NCI-H2171 (cell line): ENCODE measurements at regions not wholly inside any gene's neighbourhood (a gene's known extent, or its start where the extent isn't known, plus 50 kb on each side); places are given as distances from the start of the nearest gene placed in this dataset.

ENCODE experiments used
- DNase-seq: peaks from one replicate; lab custom pipeline; 2025; lab: John Stamatoyannopoulos, UW

DNA sequence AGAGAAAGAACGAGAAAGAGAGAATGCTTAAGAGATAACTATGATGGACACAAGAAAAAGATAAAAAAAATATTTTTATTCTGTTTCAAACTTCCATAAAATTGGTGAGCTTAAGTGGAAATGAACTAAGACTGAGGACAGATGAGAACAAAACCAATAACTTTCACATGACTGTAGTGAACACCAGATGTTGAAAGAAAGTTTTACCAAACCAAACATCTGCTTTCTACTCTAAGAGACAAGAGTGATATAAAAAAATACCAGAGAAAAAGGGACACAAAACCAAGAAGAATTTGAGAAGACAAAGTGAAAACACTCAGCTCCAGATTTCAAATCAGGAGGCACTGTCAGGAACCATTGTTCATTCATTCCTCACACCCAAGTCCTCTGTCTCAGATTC, 147.9 kb downstream of the IMPG2 start:
- no peak for DNase-seq

DNA sequence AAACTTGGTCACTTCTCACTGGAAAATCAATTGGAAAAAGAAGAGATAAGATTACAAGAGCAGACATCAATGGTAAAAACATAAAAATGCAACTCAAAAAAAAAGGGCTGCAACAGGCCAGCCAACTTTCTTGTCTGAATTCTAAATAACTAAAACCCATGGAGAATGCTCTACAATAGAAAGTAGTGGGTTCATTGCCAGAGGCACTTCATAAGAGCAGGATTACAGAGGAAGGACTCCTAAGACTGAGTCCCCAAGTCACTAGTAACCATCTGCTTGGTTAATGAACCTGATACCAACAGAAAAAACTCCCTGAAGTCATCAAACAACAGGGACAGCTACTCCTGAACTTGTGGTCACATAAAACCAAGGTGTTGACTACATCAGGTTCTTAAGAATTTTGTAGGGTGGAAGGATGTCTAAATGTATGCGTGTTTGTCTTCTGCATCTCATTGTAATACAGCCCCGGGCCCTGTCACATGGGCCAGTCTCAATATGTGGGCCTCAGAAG, 148.6 kb downstream of the IMPG2 start:
- no peak for DNase-seq

DNA sequence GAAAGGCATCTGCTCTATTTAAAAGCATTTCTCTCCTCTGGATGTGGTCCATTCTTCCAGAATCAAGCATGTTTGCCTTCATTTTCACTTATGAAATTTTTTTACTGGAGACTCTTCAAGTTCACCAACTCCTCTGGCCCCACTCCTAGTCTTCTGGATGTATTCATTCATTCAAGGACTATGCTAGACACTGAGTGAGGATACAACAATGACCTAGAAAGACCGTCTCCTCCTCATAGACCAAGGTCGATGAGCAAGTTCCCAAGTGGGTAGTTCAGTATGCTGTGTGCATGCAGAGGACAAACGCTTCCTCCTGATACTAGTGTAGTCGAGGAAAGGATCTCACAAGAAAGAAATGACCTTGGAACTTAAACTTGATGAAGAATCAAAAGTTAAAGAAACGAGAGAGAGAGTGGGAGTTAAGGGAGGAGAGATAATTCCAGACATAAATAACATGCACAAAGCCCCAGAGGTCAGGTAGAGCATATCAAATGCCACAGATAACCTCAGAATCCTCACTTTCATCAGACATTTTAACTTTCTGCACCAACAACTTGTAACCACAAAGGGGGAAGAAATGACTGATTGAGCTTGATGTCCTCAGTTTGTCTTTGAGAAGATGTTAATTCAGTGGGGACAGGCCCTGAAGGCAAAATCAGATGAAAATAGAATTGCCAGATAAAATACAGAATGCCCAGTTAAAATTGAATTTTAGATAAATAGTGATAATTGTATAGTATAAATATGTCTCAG, 149.4 kb downstream of the IMPG2 start:
- DNase-seq, result no peak

DNA sequence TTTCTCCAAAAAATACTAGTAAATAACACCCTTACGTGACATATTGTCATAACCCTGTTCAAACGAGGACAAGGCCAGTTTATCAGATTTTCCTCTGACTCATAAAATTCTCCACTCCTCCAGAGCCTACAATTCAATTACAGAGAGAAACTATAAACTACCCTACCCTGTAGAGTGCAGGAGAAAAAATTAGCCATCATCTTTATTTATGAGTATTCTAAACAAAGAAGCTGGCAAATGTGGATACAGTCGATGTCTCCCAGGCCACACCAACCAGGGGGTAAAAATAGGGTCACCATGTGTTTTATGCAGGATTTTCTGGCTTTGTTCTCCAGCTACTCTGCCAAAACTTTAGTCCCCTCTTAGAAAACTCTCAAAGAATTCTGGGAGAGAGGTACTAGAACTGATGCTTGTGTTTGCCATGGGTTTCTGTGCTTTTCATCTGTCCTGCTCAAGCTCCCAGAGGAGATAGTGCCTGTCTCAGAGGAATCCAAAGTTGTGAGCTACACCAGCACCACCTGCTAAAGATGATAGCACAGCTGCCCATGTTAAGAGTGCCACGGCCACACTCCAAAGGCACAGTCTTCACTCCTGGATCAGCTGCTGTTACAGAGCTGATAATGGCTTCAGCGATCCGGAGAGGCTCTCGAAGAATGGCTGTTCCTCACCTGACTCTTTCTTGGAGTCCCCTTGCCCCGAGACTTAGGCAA, 150.2 kb downstream of the IMPG2 start:
- DNase-seq, result no peak

DNA sequence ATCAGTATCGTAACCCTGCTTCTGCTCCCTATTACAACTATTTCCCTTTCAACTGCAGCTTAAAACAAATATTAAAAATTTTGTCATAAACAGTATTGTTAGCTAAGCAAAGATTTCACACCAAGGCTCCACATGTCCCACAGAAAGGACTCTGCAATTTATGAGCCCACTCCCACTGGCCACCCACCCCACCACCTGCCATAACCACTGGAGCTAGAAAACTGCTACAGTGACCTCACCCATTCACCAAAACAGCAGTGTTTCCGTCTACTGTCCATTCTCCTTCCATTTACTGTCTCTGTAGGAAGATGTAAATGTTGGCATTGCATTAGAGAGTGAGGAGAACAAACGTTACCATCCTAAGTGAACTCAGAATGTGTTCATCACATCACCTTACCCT, 150.9 kb downstream of the IMPG2 start:
- DNase-seq, result no peak

DNA sequence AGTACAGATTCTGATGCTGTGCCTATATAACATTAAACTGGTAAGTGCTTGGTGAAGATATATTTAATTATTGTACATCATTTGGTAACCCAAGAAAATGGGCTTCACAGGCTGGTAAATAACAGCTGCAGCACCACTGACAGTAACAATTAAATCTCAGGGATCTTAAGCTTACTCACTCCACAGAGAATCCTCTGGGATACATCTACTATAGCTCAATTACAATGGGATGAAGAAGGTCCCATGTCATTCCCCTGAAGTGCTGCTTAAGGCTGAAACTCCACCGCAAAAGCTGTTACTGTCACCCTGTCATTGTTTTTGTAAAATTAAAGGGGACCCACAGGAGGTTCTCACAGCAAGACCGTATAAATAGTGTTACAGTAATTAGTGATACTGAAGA, 153.0 kb downstream of the IMPG2 start:
- DNase-seq, result no peak

DNA sequence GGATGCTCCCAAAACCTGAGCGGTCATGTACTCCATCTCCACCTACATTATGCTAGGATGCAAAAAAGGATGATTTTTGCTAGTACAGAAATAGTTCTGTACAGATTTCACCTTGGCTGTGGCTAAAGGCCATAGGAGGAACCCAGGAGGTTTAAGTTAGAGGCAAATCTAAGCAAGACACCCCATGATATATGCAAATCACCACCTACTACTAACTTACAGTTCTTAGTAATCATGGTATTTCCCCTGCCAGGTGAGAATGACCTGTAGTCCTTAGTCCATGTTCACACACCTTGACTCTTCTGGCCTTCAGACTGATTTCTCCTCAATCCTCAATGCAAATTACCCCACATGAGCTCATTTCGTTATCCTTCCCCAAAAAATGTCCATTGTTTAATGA, 154.2 kb downstream of the IMPG2 start:
- no peak for DNase-seq

DNA sequence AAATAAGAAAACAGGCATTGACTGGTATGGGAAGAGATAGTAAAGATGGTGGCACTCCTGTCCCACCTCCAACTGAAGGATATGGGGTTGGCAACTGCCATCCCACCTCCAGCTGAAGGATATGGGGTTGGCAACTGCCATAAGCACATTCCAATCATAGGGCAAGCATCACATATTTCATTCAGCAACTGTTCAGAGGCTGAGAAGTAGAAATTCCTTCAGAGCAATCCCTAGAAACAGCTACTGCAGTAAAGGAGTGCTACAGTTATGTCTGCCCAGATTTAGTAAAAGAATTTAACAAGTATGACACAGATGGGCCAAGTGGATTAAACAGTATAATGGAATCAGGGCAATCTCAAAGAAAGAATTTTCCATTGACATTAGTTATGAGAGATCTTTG, 156.8 kb downstream of the IMPG2 start:
- DNase-seq, result no peak

DNA sequence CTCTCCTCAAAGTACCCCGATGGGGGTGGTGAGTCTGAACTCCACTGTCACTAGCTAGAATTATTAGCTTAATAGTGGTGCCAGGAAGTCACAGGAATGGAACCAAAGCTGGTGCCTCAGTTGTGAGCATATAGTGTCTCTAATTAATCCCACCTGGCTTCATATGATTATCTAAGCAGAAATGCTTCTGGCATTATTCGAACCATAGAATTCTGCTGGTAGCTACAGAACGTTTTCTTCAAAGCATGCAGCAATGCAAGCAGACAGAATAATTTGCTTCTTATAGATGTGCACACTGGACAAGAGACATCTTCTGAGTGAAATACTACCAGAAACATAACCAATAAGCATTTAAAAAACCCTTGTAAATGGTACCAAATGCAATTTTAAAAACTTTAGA, 160.9 kb downstream of the IMPG2 start:
- DNase-seq, result no peak

DNA sequence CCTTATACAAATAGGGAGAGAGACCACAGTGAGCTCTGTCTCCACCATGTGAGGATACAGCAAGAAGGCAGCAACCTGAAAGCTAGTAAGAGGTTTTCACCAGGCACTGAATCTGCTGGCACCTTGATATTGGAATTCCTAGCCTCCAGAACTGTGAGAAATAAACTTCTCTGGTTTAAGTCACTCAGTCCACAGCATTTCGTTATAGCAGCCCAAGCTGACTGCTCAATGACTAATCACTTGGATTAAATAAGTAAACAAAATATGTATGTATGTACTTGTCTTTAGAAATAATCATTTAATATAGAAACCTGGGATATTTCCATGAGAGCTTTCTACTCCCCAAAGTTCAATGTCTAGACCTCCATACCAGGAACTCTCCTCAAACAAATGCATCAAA, 162.0 kb downstream of the IMPG2 start:
- DNase-seq, result no peak

DNA sequence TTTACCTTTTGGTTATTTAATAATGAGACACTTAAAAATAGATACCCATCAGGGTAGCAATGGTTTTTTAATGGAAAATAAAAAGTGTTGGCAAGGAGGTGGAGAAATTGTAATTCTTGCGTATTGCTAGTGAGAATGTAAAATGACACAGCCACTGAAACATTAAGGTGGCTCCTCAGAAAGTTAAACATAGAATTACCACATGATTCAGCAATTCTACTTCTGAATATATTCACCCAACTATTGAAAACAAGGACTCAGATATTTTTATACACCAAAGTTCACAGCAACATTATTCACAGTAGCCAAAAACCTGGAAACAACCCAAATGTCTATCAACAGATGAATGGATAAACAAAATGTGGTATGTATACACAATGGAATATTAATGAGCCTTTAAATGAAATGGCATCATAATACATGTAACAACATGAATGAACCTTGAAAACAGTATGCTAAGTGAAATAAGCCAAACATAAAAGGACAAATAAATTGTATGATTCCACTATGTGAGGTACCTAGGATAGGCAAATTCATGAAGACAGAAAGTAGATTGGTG, 163.5 kb downstream of the IMPG2 start:
- DNase-seq, result no peak

DNA sequence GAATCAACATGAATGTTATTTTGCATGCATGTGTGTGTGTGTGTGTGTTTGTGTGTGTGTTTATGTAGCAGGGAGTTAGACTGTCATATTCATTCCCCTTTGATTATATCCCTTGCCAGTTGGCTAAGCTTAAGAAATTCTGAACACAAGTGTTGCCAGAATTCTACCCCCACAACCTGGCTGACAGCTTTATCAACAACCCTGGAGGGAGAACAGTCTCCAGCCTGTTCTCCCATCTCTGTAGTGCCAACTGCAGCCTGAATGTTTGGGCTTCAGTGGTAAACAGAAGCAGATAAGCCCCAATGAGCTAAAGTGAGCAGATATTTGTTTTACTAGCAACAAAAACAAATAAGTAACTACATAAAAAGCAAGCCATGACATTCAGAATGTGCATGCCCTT, 162.6 kb upstream of the ABI3BP start:
- no peak for DNase-seq

DNA sequence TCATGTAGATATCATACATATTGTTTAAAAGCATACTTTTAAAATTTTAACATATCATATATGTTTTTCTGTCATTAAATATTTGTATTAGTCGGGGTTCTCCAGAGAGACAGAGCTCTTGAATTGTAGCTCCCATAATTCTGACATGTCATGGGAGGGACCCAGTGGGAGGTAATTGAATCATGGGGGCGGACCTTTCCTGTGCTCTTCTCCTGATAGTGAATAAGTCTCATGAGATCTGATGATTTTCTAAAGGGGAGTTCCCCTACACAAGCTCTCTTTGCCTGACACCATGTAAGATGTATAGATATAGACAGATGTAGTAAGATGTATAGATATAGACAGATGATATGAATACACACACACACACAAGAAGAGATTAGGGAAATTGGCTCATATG, 161.2 kb upstream of the ABI3BP start:
- DNase-seq, result no peak

DNA sequence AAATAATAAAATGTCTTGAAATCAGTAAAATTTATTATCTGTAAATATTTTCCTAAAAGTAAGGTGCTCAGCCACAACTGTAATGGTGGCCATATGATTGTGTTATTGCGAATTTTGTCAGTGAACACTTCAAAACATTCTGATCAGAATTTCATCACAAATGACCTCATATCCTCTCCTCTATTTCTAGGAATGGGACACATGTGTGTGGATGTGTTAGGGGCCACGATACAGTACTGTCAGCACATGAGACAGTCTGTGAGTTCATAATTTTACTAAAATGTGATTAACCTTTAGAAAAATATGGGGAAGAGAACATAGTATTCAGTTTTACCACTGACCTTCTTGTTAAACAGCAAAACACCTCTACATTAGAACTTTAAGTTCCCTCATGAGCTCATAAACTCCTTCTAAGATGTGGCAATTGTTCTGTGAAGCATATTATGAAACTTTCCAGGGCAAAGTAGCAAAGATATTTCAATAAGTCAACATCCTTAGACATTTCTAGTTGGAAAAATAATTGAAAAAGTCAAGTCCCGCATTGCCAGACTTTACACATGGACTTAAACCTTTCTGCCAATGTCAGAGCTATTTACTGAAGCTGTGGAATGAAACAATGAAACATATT, 158.2 kb upstream of the ABI3BP start:
- no peak for DNase-seq

DNA sequence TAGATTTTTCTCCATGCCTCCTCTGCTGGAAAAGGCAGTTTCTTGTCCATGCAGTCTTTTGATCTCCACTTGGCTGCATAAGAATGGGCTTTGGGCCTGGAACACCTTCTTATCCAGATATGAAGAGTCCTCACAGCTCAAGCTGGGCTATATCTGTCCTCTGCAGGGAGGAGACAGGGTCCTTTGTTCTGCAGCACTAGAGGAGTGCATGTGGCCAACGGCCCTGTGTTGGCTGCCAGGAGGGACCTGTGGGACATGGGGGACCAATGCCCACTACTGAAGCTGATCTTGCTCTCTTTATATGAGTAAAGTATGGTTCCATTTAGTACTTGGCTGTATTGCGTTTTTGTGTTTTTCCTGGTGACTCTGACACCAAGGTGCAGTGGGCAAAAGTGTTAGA, 157.3 kb upstream of the ABI3BP start:
- no peak for DNase-seq

DNA sequence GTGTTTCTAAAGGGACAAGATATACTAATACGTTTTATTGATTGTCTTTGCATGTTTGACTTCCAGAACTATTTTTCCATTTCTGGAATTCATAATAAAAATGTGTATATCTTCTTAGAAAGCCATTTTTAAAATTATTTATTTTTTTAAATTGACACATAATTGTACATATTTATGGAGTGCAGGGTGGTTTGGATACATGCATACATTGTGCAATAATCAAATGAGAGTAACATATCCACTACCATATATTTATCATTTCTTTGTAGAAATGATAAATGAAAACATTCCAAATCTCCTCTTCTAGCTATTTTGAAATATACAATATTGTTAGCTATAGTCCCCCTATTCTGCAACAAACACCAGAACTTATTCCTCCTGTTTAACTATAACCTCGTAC, 156.5 kb upstream of the ABI3BP start:
- DNase-seq, result no peak

DNA sequence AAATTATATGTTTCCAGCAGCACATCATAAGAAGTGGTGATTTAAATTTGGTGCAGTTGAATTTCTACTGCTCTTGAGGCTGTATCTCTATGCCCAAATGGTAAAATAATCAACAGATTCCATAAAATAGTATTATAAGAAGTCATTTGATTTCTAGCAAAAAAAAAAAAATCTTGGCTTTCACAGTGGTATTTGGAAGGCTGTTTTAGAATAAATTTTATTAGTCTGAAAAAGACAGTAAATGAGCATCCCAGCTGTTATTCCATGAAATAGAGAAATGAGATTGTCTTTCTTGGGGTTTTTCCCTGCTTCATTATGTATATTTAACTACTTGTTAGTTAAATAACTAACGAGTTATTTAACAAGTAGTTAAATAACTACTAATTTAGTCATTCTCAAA, 156.0 kb upstream of the ABI3BP start:
- no peak for DNase-seq

DNA sequence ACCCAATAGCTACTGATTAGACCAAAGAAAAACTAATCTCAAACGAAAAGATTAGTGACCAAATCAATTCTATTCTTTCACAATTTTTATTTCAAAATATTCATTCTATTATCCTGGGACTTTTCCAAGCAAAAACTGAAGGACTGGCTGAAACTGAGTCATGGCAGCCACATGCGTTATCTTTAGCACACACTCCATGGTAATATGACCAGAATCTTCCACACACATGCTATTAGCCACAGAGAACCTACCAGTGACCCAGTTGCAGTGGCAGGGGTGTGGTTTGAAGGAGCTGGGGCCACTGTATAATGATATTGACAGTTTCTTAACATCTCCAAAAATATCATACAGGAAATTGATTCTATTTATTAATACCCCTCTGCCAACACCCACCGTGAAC, 154.8 kb upstream of the ABI3BP start:
- no peak for DNase-seq

DNA sequence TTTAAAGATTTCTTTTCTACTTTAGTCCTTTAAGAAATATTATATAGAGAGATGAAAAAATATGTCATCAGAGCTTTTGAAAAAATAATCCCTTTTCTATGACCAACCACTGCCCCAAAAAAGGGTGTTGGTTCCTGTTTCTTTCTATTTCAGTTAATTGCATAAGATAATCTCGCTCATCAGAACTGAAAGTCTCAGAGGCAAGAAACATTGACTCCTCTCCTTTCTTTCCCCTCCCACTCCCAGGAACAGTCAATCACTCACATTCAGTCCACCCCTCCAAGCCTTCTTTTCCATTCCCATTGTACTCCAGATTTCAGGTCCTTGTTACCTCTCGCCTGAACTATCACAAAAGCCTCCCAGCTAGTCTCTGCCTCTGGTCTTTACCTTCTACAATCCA, 153.7 kb upstream of the ABI3BP start:
- no peak for DNase-seq

DNA sequence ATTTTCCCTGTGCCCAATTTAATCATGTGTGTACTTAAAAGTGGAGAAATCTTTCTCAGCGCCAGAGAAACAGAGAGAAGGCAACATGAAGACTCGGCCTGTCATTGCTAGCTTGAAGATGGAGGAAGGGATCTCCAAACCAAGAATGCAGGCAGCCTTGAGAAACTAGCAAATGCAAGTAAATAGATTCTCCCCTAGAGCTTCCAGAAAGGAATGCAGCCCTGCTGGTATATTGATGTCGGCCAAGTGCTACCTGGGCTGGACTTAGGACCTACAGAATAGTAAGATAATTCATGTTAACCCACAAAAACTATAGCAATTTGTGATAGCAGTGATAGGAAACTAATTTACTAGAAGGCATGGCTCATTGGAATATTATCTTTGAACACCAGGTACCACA, 150.9 kb upstream of the ABI3BP start:
- no peak for DNase-seq

DNA sequence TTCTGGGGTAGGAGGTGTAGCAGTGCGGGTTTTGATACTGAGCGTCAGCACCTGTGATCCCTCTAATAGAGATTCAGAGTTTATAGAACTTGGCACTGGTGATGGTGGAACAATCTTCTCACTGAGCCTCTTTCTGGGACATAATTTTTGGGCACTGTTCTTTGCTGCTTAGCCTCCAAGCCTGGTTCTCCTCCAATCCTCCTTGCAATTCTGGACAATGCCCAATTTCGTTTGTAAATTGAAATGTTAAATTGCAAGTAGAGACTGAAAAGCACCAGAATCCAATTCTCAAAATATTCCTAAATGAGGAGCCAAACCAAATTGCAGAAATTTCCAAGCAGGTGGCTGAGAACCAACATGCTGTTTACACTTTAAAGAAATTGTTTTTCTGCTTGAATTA, 149.8 kb upstream of the ABI3BP start:
- no peak for DNase-seq

DNA sequence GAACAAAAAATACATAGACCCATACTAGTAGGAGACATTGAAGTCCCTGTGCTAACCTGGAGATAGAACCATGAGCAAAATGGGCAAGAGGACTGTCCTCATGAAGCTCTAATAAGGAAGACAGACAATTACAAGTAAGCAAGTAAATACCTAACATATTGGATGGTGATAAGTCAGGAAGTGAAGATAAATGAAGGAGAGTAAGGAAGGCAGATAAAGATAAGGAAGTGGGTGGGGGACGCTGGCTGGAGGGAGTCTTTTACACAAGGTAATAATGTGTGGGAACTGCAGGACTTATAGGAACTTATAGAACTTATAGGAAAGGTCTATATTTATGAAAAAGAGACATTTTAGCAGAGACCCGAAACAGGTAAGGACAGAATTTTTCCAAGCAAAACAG, 148.9 kb upstream of the ABI3BP start:
- DNase-seq, result no peak

DNA sequence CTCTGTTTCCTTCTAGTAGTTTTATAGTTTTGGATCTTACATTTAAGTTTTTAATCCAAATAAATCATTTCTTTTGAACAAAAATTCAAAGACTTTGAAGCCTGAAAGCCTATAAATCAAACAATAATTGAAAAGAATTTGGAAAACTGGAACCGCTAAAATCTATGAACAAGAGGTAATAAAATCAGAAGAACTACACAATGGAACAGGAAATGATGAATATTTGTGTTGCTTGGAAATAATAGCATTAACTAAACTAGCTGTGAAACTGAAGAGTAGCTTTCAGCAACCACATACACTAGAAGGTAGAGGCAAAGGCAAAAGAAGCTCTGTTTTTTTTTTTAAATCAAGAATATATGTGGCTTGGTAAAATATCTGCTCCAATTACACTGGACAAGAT, 147.9 kb upstream of the ABI3BP start:
- DNase-seq, result no peak
